ENCODE measurements at regions not wholly inside any gene's neighbourhood (a gene's known extent, or its start where the extent isn't known, plus 50 kb on each side); places are given as distances from the start of the nearest gene placed in this dataset.
"Not testable (repeated sequence)": the region's sequence is repeated elsewhere in the genome, so short reads cannot be mapped to it uniquely, and the experiment has no call there.

DNA sequence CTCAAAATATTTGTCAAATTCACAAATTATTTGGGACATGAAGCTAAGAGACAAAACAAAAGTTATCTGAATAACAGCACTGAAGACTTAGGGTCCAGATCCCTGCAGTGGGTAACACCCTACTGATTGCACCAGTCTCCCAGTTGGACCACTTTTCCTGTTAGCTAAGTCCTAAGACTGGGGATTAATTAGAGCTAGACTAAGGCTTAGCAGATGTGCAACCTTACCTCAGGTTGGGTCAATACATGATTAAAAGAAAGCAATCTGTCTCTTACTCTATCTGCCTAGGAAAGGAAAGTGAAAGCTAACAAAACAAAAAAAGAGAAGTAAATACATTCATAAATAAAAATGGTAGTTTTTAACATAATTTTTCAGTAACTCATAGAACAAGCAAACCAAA, 737.2 kb upstream of the CHRM3 start:
- no peak for DNase-seq (ENCODE audit: low spot score in 2 of 2)

DNA sequence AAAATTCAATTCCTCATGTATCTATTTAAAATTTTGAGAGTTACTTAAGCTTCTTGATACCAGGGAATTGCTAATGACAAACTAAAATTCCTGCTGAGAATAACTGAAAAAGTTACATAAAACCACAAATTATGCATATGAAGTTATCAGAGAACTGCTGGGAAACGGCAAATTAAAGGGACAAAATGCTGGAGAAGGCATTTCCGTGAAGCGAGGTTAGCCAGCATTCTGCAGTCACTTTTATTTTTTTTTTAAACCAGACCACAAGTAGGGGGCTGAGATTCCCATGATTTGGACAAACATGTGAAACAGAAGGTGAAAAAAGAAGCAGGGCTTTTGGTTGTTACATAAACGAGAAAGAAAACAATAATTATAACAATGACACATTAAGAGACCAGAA, 737.6 kb upstream of the CHRM3 start:
- H3K27ac Mint-ChIP-seq: no peak overlapping the region
- H3K4me3 Mint-ChIP-seq: no peak overlapping the region
- no peaks in the 10 kb centered on the region for H3K4me1 Mint-ChIP-seq
- no peak for DNase-seq (ENCODE audit: low spot score in 2 of 2)
- ATAC-seq: no peak
- H3K9me3 Mint-ChIP-seq: peaks cover 5% of the 10 kb centered on the region
- H3K36me3 Mint-ChIP-seq: no peaks in the 10 kb centered on the region

More for the DNA sequence above, 737.2 kb upstream of the CHRM3 start:
- Mint-ChIP-seq H3K4me3 (no peak overlapping the region), H3K4me1 (no peaks in the 10 kb centered on the region), H3K36me3 (no peaks in the 10 kb centered on the region), H3K9me3 (peaks cover 5% of the 10 kb centered on the region), H3K27ac (no peak overlapping the region)
- no peak for ATAC-seq

DNA sequence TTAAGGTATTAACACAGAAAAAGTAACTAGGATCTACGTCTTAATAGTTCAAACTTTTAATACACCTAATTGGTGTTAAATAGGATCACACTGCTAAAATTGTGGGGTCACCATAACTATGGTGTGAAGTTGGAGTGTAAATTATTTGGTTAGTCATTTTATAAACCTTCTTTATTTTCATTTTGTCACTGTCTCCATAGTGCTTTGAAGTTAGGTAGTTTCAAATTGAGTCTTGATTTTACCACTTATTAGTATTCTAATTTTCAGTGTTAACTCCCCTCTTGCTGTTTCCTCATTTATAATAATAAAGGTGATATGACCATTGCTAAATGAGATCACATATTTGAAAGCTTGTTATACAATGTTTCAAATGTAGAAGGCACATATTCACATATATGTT, 738.1 kb upstream of the CHRM3 start:
- H3K36me3 Mint-ChIP-seq: no peaks in the 10 kb centered on the region
- no peak overlapping the region for H3K4me3 Mint-ChIP-seq
- ATAC-seq (no peak), DNase-seq (ENCODE audit: low spot score in 2 of 2) (no peak)
- peaks cover 5% of the 10 kb centered on the region for H3K9me3 Mint-ChIP-seq
- H3K4me1 Mint-ChIP-seq: no peaks in the 10 kb centered on the region
- H3K27ac Mint-ChIP-seq: no peak overlapping the region

DNA sequence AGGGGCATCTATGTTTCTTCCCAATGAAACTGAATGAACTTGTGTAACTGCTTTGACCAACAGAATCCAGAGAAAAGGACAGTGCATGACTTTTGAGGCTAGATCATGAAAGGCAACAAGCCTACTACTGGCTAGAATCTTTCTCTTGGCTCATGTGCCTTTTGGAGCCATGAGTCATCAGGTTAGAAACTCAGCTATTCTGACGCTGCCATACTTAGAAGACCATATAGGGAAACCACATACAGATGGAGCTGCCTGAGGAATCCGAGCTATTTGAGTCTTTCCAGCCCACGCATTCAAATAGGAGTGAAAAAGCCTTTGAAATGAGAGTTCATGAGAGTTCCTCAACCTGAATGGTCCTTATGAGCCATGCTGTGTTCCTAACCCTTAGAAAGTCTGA, 738.5 kb upstream of the CHRM3 start:
- no peaks in the 10 kb centered on the region for H3K36me3 Mint-ChIP-seq
- no peaks in the 10 kb centered on the region for H3K4me1 Mint-ChIP-seq
- H3K9me3 Mint-ChIP-seq: peaks cover 9% of the 10 kb centered on the region
- H3K27ac Mint-ChIP-seq: no peak overlapping the region
- DNase-seq (ENCODE audit: low spot score in 2 of 2) (no peak), ATAC-seq (no peak)
- no peak overlapping the region for H3K4me3 Mint-ChIP-seq

DNA sequence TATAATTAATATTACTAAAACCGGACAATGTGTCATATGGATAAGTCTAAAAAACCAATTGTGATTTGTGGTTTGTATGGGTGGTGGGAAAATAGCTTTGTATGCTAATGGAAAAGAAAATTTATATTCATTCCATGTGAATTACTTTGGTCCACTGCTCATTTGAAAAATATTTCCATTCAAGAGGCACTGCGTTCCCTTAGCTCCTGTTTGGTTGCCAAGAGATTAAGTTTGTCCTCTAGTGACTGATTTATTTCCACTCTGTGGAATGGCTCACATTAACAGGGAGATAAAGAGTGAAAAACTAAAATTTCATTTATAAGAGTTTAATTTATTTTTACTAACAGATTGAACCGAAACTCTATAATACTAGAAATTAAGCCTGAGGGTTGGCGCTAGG, 744.1 kb upstream of the CHRM3 start:
- no peak overlapping the region for H3K27ac Mint-ChIP-seq
- no peaks in the 10 kb centered on the region for H3K36me3 Mint-ChIP-seq
- no peak for DNase-seq (ENCODE audit: low spot score in 2 of 2)

DNA sequence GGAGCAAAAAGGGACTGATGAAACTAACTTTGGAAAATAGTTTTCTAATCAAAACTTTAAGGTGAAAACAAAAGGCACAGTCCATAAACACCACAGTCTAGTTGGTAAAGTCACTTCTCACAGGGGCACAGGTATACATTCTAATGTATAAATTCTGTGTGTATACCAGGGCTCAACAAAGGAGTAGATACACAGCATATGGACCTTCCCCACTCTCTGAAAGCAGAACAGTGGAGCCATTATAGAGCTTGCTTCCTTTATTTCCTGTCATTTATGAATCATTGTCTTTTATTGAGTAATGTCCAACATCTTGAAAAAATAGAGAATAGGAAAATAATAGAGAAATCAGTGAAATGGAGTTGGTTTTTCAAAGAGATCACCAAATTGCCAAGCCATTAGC, 746.5 kb upstream of the CHRM3 start:
- DNase-seq (ENCODE audit: low spot score in 2 of 2) (no peak), ATAC-seq (peak; percentile 49)
- H3K4me3 Mint-ChIP-seq: no peak overlapping the region
- peaks cover 5% of the 10 kb centered on the region for H3K9me3 Mint-ChIP-seq
- no peak overlapping the region for H3K27ac Mint-ChIP-seq
- no peaks in the 10 kb centered on the region for H3K36me3 Mint-ChIP-seq
- H3K4me1 Mint-ChIP-seq: no peaks in the 10 kb centered on the region

More for the DNA sequence above, 744.1 kb upstream of the CHRM3 start:
- Mint-ChIP-seq H3K4me3 (no peak overlapping the region), H3K4me1 (no peaks in the 10 kb centered on the region), H3K9me3 (peaks cover 10% of the 10 kb centered on the region)
- ATAC-seq: no peak

DNA sequence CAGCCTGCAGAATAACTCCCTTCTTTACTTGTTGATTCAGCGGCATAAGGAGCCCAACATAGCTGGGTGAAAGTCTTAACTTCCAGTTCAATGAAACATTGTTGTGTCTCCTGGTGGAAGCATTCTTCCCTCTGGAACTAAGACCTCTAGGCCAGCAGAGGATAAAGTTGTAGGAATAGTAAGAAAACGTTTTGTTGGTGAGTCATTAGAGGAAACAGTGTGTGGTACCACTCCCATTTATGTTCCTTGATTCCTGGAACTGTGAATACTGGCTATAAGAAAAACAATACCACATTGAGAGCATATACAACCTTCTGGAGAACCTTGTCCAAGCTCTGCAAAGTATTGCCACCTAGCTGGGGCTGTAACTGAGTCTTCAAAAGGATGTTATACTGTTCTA, 737.4 kb upstream of the ZP4 start:
- ATAC-seq (no peak), DNase-seq (ENCODE audit: low spot score in 2 of 2) (no peak)
- Mint-ChIP-seq H3K9me3 (peaks cover 12% of the 10 kb centered on the region), H3K4me3 (no peak overlapping the region), H3K27ac (no peak overlapping the region), H3K4me1 (no peaks in the 10 kb centered on the region), H3K36me3 (no peaks in the 10 kb centered on the region)

DNA sequence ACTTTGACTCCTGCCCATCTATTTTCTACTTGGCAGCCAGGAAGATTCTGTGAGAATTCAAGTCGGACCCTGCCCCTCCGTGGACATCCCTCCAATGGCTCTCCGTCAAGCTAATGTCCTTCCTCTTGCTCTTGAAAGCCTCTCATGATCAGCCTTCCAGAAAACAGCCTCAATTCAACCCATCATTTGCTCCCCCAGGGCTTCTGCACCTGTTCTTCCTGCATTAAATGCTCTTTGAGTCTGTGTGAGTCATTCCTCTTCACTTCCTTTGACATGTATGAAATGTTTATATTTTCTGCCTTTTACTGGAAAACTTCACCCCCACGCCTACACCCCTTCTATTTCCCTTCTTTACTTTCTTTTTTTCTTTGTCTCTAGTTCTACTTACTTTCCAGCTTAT, 734.1 kb upstream of the ZP4 start:
- DNase-seq (ENCODE audit: low spot score in 2 of 2) (no peak), ATAC-seq (no peak)
- Mint-ChIP-seq H3K4me3 (no peak overlapping the region), H3K9me3 (peaks cover 12% of the 10 kb centered on the region), H3K27ac (no peak overlapping the region), H3K4me1 (no peaks in the 10 kb centered on the region), H3K36me3 (no peaks in the 10 kb centered on the region)

DNA sequence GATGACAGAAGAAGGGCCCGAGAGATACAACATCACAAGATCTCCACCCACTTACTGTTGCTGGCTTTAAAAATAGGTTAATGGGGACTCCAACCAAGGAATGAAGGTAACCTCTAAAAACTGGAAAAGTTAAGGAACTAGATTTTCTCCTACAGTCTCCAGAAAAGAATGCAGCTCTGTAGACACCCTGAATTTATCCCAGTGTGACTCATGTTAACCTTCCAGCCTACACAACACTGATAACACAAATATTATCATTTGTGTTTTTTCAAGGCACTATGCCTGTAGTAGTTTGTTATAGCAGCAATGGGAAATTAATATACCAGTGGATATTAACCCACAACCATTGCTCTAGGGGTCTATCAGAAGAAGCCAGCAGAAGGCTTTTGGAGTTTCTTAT, 730.7 kb upstream of the ZP4 start:
- no peak for ATAC-seq
- no peak for DNase-seq (ENCODE audit: low spot score in 2 of 2)
- Mint-ChIP-seq H3K36me3 (no peaks in the 10 kb centered on the region), H3K4me3 (no peak overlapping the region), H3K27ac (no peak overlapping the region), H3K9me3 (peaks cover 12% of the 10 kb centered on the region), H3K4me1 (no peaks in the 10 kb centered on the region)

DNA sequence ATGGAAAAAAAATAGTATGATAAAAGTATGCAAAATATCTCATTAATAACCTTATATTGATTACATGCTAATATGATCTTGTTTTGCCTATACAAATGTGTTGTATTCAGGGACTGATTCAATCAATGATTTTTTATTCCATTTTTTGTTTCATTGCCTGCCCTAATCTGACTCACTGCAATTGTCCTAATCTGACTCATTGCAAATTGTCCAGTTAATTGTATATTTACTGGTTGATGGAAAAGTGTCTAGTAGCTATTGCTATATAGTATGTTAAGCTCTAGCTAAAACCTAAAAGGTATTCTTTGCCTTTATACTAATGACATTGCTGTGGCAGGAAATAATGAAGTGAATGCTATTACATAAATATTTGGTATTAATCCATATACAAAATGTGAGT, 728.9 kb upstream of the ZP4 start:
- Mint-ChIP-seq H3K9me3 (peaks cover 9% of the 10 kb centered on the region), H3K4me1 (no peaks in the 10 kb centered on the region), H3K27ac (no peak overlapping the region), H3K36me3 (no peaks in the 10 kb centered on the region), H3K4me3 (no peak overlapping the region)
- DNase-seq (ENCODE audit: low spot score in 2 of 2) (no peak), ATAC-seq (no peak)

DNA sequence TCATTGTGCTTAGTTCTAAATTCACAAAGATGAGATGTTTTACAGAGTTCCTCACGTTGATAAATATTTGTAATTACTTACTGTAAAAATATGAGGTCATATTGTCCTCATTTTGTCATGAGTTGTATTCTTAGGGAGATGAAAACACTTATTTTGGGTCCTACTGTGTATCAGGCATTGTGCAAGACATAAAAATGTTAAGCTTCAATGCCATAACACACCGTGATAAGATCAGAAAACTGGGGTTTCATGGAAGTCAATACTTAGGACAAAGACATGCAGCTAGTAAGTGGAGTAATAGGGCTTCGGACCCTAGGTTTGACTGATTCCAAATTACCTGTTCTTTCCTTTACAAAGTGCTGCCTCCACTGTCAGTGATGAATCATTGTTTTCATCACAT, 720.7 kb upstream of the ZP4 start:
- no peak overlapping the region for H3K4me3 Mint-ChIP-seq
- H3K36me3 Mint-ChIP-seq: no peaks in the 10 kb centered on the region
- ATAC-seq (no peak), DNase-seq (ENCODE audit: low spot score in 2 of 2) (no peak)
- H3K27ac Mint-ChIP-seq: no peak overlapping the region
- no peaks in the 10 kb centered on the region for H3K4me1 Mint-ChIP-seq
- H3K9me3 Mint-ChIP-seq: peaks cover 8% of the 10 kb centered on the region

DNA sequence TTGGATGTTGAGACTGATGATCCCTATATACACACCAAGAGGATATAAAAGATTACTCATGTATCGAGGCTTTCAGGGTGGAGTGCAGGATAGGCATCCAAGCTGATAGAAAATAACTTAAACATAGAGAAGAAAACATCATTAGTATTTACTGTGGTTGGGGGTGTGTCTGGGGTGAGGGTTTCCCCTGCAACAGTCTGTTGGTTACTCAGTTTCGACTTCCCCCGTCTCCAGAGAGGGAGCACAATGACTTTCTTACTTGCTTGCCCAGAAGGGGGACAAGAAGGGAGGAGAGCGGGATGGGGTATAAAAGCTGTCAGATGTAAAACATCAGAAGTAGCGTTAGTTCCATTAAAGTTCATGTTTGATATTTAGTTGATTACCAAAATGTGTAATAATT, 717.4 kb upstream of the ZP4 start:
- no peak overlapping the region for H3K27ac Mint-ChIP-seq
- no peak for DNase-seq (ENCODE audit: low spot score in 2 of 2)
- H3K36me3 Mint-ChIP-seq: no peaks in the 10 kb centered on the region
- H3K9me3 Mint-ChIP-seq: peaks cover 7% of the 10 kb centered on the region
- ATAC-seq: no peak
- H3K4me3 Mint-ChIP-seq: no peak overlapping the region
- no peaks in the 10 kb centered on the region for H3K4me1 Mint-ChIP-seq

DNA sequence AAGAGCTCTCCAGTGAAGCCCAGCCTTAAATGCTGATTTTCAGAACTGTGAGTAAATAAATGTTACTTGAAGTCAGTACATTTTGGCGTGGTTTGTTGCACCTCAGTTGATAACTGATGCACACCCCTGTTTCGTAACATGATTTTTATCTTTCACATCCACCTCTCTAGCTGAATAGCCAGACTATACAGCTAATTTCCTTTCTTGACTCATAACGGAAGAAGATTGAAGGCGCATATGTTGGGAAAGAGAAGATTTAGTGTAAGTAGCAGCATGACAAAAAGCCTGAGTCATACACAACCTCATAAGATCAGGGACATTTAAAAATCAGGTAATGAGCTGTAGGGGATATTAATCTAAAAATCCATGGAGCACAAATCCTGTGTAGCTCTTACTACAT, 716.2 kb upstream of the ZP4 start:
- ATAC-seq (no peak), DNase-seq (ENCODE audit: low spot score in 2 of 2) (no peak)
- Mint-ChIP-seq H3K4me1 (no peaks in the 10 kb centered on the region), H3K27ac (no peak overlapping the region), H3K9me3 (peaks cover 8% of the 10 kb centered on the region), H3K4me3 (no peak overlapping the region), H3K36me3 (no peaks in the 10 kb centered on the region)

DNA sequence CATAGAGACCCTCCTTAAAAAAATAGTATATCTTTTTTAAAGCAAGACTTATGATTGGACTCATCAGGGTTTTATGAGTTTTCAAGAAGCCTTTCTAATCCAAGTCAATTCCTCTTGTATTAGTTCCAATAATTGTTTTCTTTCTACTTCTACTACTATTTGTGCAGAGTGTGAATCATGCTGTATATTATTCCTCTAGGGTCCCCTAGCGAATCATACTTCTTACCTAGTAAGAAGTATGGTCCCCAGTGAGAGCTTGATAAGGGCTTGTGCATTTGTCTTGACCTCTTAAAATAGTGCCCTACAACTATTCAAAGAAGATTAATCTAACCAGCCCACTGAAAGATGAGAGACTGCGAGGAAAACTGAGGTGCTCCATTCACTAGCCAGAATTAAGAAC, 715.7 kb upstream of the ZP4 start:
- ATAC-seq (no peak), DNase-seq (ENCODE audit: low spot score in 2 of 2) (no peak)
- H3K4me1 Mint-ChIP-seq: no peaks in the 10 kb centered on the region
- no peak overlapping the region for H3K4me3 Mint-ChIP-seq
- no peak overlapping the region for H3K27ac Mint-ChIP-seq
- H3K36me3 Mint-ChIP-seq: no peaks in the 10 kb centered on the region
- peaks cover 8% of the 10 kb centered on the region for H3K9me3 Mint-ChIP-seq

DNA sequence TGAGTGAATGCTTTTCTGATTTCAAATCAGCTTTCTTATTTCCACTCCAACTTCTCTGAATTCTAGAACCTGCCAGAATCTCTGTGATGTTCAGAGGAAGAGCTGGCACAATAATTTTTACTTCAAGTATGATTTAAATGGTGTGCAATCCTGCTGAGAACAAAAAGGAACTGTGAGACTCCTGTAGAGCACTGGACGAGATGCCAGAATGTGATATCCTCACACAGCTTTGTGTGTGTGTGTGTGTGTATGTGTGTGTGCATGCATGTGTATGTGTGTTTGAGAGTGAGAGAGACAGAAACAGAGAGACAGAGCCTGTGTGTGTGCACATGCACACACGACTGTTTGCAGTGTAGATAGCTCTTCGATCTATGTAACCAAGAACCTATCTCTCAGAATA, 713.6 kb upstream of the ZP4 start:
- ATAC-seq: no peak
- Mint-ChIP-seq H3K4me1 (no peaks in the 10 kb centered on the region), H3K4me3 (no peak overlapping the region), H3K36me3 (no peaks in the 10 kb centered on the region), H3K27ac (no peak overlapping the region), H3K9me3 (peaks cover 8% of the 10 kb centered on the region)
- DNase-seq (ENCODE audit: low spot score in 2 of 2): no peak

DNA sequence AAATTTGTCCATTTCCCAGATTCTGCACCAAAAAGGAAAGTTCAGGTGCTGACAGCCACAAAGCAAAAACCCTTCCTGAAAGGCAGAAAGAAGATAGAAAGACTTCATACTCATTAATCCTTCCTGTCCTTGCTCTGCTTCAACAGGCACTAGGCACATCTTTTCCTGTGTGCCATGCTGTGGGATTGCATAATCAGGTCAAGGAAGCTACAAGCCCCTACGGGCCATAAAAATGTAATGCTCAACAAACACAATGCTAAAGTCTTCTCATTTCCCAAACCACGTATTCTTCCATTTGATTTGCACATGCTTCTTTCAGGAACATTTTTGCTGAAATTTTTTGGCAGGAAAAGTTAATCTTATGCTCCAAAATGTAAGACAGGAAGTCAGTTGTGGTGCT, 710.9 kb upstream of the ZP4 start:
- H3K4me1 Mint-ChIP-seq; H3K27ac Mint-ChIP-seq; H3K36me3 Mint-ChIP-seq; ATAC-seq; H3K9me3 Mint-ChIP-seq; DNase-seq (ENCODE audit: low spot score in 2 of 2); H3K4me3 Mint-ChIP-seq: not testable (repeated sequence)

DNA sequence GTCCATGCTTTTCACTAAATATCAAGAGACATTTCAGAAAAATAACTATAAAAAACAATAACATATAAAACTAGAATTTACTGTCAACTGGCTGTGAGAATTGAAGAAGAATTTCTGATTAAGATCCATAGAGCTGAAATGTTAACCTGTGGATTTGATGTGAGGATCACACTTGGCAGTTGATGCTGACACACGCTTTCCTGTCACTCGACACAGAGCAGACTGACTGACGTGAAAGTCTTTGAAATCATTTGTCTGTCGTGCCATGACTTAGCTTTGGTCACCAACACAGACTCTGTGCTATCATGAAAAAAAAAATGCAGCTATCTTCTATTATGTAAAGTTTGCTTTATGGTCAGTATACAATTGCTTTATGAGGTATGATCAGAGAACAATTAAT, 706.0 kb upstream of the ZP4 start:
- DNase-seq (ENCODE audit: low spot score in 2 of 2): no peak
- H3K9me3 Mint-ChIP-seq: peaks cover 9% of the 10 kb centered on the region
- no peaks in the 10 kb centered on the region for H3K4me1 Mint-ChIP-seq
- H3K27ac Mint-ChIP-seq: no peak overlapping the region
- no peak overlapping the region for H3K4me3 Mint-ChIP-seq
- no peak for ATAC-seq
- H3K36me3 Mint-ChIP-seq: no peaks in the 10 kb centered on the region

Data from stimulated activated effector memory CD8-positive, alpha-beta T cell treated with anti-CD3 and anti-CD28 coated beads, Interleukin-12 subunit alpha, Interleukin-12 subunit beta, amount 100 ng/mL, for 72 hours (primary cell).